K562 (cell line): ENCODE measurements at regions not wholly inside any gene's neighbourhood (a gene's known extent, or its start where the extent isn't known, plus 50 kb on each side); places are given as distances from the start of the nearest gene placed in this dataset.

Experiments
- HOMEZ ChIP-seq: fragments of 250-450 bp; sonication (Bioruptor Pico); IDR thresholded peaks from 2 replicates; pipeline ENCODE4 v1.4.0; 2020; ENCODE audit warnings: mild to moderate bottlenecking, moderate library complexity
- RFX5 ChIP-seq: IDR thresholded peaks from 2 replicates; pipeline ENCODE4 v1.6.1; 2011; ENCODE audit warnings: low read depth, mild to moderate bottlenecking, improper control_type of control experiment, low read length
- ZNF778 ChIP-seq: fragments of 450-650 bp; formaldehyde crosslinking; IDR thresholded peaks from 2 replicates; pipeline ENCODE4 v1.4.0; 2020; ENCODE audit warnings: mild to moderate bottlenecking, moderate library complexity

DNA sequence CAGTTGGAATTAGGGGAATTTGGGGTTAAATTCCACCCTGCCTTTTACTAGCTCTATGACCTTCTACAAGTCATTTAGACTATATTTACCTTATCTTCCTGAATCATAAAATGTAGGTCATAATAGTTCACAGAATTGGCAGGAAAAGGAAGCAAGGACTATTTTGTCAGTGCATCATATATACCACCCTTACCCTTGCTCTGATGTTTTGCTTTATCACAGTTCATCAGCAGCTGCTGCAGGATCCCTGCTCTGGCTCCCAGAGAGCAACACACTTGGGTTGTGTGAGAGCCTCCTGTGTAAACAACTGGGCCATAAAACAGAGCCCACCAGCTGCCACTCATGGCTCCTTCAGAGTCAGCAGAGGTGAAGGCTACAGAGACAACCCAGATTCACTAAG lies 631.6 kb upstream of the CAMK1G start:
- TF ChIP-seq HOMEZ (CRISPR knock-in tag) = no peak
- TF ChIP-seq ZNF778 (CRISPR knock-in tag) = no peak
- no peak for TF ChIP-seq RFX5
